ENCODE measurements at regions not wholly inside any gene's neighbourhood (a gene's known extent, or its start where the extent isn't known, plus 50 kb on each side); places are given as distances from the start of the nearest gene placed in this dataset.

GRCh38 chr12:127411166-127411915 lies 855.6 kb upstream of the TMEM132C start:
- no peak overlapping the region for H3K4me3 ChIP-seq
- H3K27me3 ChIP-seq: no peaks in the 10 kb centered on the region
- peaks cover 5% of the 10 kb centered on the region for H3F3A ChIP-seq (ENCODE audit: low read depth)
- H3K4me2 ChIP-seq: no peak overlapping the region
- no peak for TF ChIP-seq EZH2phosphoT487 (IDR thresholded peaks at IDR 0.05)
- no peak for TF ChIP-seq CTCF (IDR thresholded peaks at IDR 0.05)
- TF ChIP-seq EZH2 (IDR thresholded peaks at IDR 0.05): no peak
- H2AFZ ChIP-seq (replicated peaks): no peak overlapping the region
- H4K20me1 ChIP-seq (ENCODE audit: low read depth): no peaks in the 10 kb centered on the region
- no peaks in the 10 kb centered on the region for H3K79me2 ChIP-seq (ENCODE audit: low read depth)
- peaks cover 3% of the 10 kb centered on the region for H3K4me1 Mint-ChIP-seq
- H3K36me3 Mint-ChIP-seq: no peaks in the 10 kb centered on the region
- no peak overlapping the region for H3K4me3 Mint-ChIP-seq
- no peak overlapping the region for H3K27ac Mint-ChIP-seq
- H3K4me1 ChIP-seq: peaks cover 10% of the 10 kb centered on the region
- H3K36me3 ChIP-seq: no peaks in the 10 kb centered on the region
- H3K27me3 Mint-ChIP-seq (ENCODE audit: insufficient read depth, low read depth): peaks cover 3% of the 10 kb centered on the region
- H3K9me3 Mint-ChIP-seq: no peaks in the 10 kb centered on the region
- no peaks in the 10 kb centered on the region for H3K9me3 ChIP-seq (ENCODE audit: low read depth)
- no peak for DNase-seq (ENCODE audit: low spot score)
- no peak overlapping the region for H3K27ac ChIP-seq
- H3K9ac ChIP-seq: no peak overlapping the region

- Histone ChIP-seq H3K27me3 (no peaks in the 10 kb centered on the region), H3K9ac (no peak overlapping the region), H3F3A (ENCODE audit: low read depth) (peaks cover 5% of the 10 kb centered on the region), H4K20me1 (ENCODE audit: low read depth) (no peaks in the 10 kb centered on the region), H3K27ac (no peak overlapping the region), H3K4me3 (no peak overlapping the region), H3K36me3 (no peaks in the 10 kb centered on the region), H2AFZ (replicated peaks) (no peak overlapping the region), H3K9me3 (ENCODE audit: low read depth) (no peaks in the 10 kb centered on the region), H3K79me2 (ENCODE audit: low read depth) (no peaks in the 10 kb centered on the region), H3K4me1 (peaks cover 13% of the 10 kb centered on the region), H3K4me2 (no peak overlapping the region)
- Mint-ChIP-seq H3K27ac (no peak overlapping the region), H3K9me3 (peaks cover 2% of the 10 kb centered on the region), H3K36me3 (no peaks in the 10 kb centered on the region), H3K27me3 (ENCODE audit: insufficient read depth, low read depth) (peaks cover 2% of the 10 kb centered on the region), H3K4me3 (no peak overlapping the region), H3K4me1 (peaks cover 3% of the 10 kb centered on the region)
- no peak for DNase-seq (ENCODE audit: low spot score)
- TF ChIP-seq EZH2 (IDR thresholded peaks at IDR 0.05): no peak
- no peak for TF ChIP-seq CTCF (IDR thresholded peaks at IDR 0.05)
- no peak for TF ChIP-seq EZH2phosphoT487 (IDR thresholded peaks at IDR 0.05)
Measured at GRCh38 chr12:127411981-127412380, 855.0 kb upstream of the TMEM132C start.

- H3K9me3 ChIP-seq (ENCODE audit: low read depth): no peaks in the 10 kb centered on the region
- H3K4me2 ChIP-seq: no peak overlapping the region
- Mint-ChIP-seq H3K4me1 (peaks cover 3% of the 10 kb centered on the region), H3K36me3 (no peaks in the 10 kb centered on the region), H3K27ac (no peak overlapping the region), H3K9me3 (peaks cover 3% of the 10 kb centered on the region), H3K4me3 (no peak overlapping the region), H3K27me3 (ENCODE audit: insufficient read depth, low read depth) (peaks cover 2% of the 10 kb centered on the region)
- no peak overlapping the region for H2AFZ ChIP-seq (replicated peaks)
- H3K4me3 ChIP-seq: no peak overlapping the region
- H3K79me2 ChIP-seq (ENCODE audit: low read depth): no peaks in the 10 kb centered on the region
- no peaks in the 10 kb centered on the region for H3K36me3 ChIP-seq
- no peaks in the 10 kb centered on the region for H3K27me3 ChIP-seq
- no peak for DNase-seq (ENCODE audit: low spot score)
- peaks cover 13% of the 10 kb centered on the region for H3K4me1 ChIP-seq
- TF ChIP-seq EZH2phosphoT487 (IDR thresholded peaks at IDR 0.05) (no peak), EZH2 (IDR thresholded peaks at IDR 0.05) (no peak), CTCF (IDR thresholded peaks at IDR 0.05) (no peak)
- H3K27ac ChIP-seq: no peak overlapping the region
- H3F3A ChIP-seq (ENCODE audit: low read depth): peaks cover 5% of the 10 kb centered on the region
- H3K9ac ChIP-seq: no peak overlapping the region
- H4K20me1 ChIP-seq (ENCODE audit: low read depth): no peaks in the 10 kb centered on the region
Measured at GRCh38 chr12:127412866-127413265, 854.1 kb upstream of the TMEM132C start.
